Stomach (tissue), 4 donors: ENCODE measurements at regions not wholly inside any gene's neighbourhood (a gene's known extent, or its start where the extent isn't known, plus 50 kb on each side); places are given as distances from the start of the nearest gene placed in this dataset.

Source experiments
- EP300 ChIP-seq: sonication (generic); formaldehyde crosslinking; IDR thresholded peaks from one replicate; pipeline ENCODE4 v1.6.1; 2017; ENCODE audit warnings: antibody characterized with exemption
- POLR2A ChIP-seq, 4 donors: fragments of 450-650 bp; IDR thresholded peaks; one replicate each; pipeline ENCODE4 v1.6.1; 2016; ENCODE audit warnings: antibody characterized with exemption in 4 of 4, control low read depth in 2 of 4, mild to moderate bottlenecking in 1 of 4, moderate library complexity in 1 of 4
- POLR2AphosphoS5 ChIP-seq, 3 donors: sonication (generic); formaldehyde crosslinking; IDR thresholded peaks; one replicate each; pipeline ENCODE4 v1.6.1; 2016; ENCODE audit warnings: antibody characterized with exemption in 3 of 3
- TF ChIP-seq, protein P1 (sequence below), 7 experiments: fragments of 450-650 bp in 4 of 7; fragments of 200-600 bp in 3 of 7; sonication (generic) in 3 of 7; IDR thresholded peaks; one replicate each; pipeline ENCODE4 v1.5.1; 2016 to 2019; ENCODE audit warnings: antibody characterized with exemption in 7 of 7, control low read depth in 2 of 7, mild to moderate bottlenecking in 1 of 7

- TF ChIP-seq, protein P1, sequence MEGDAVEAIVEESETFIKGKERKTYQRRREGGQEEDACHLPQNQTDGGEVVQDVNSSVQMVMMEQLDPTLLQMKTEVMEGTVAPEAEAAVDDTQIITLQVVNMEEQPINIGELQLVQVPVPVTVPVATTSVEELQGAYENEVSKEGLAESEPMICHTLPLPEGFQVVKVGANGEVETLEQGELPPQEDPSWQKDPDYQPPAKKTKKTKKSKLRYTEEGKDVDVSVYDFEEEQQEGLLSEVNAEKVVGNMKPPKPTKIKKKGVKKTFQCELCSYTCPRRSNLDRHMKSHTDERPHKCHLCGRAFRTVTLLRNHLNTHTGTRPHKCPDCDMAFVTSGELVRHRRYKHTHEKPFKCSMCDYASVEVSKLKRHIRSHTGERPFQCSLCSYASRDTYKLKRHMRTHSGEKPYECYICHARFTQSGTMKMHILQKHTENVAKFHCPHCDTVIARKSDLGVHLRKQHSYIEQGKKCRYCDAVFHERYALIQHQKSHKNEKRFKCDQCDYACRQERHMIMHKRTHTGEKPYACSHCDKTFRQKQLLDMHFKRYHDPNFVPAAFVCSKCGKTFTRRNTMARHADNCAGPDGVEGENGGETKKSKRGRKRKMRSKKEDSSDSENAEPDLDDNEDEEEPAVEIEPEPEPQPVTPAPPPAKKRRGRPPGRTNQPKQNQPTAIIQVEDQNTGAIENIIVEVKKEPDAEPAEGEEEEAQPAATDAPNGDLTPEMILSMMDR (IDR thresholded peaks at IDR 0.05), result no peak
- TF ChIP-seq EP300, result no peak
- no peak for TF ChIP-seq POLR2AphosphoS5 (IDR thresholded peaks at IDR 0.05)
- no peak for TF ChIP-seq POLR2A (IDR thresholded peaks at IDR 0.05)
Measured at GRCh38 chr1:118588566-118588965, 399.6 kb downstream of the TBX15 start.
